ENCODE measurements at regions not wholly inside any gene's neighbourhood (a gene's known extent, or its start where the extent isn't known, plus 50 kb on each side); places are given as distances from the start of the nearest gene placed in this dataset.

GRCh38 chr5:17801595-17801994, 167.3 kb downstream of the TAF11L14 start:
- Histone ChIP-seq H2BK120ac (replicated peaks; ENCODE audit: low read depth, low read length) (no peak overlapping the region), H3K9ac (replicated peaks in 1 of 4; ENCODE audit: extremely low read depth in 1 of 4, low read depth in 3 of 4, low read length in 3 of 4) (no peak overlapping the region), H3K4me2 (ENCODE audit: insufficient read depth in 1 of 2, low read depth in 2 of 2, low read length in 2 of 2) (no peak overlapping the region; a peak in 1 of 4 replicates), H2BK20ac (ENCODE audit: low read length) (no peak overlapping the region), H3K56ac (replicated peaks; ENCODE audit: insufficient read length, low read depth, low read length) (no peak overlapping the region), H2AK5ac (ENCODE audit: low read depth, low read length) (no peak overlapping the region), H3K4ac (replicated peaks; ENCODE audit: insufficient read length, low read depth, low read length) (no peak overlapping the region), H3K27ac (ENCODE audit: low read depth, low read length) (no peak overlapping the region), H3K36me3 (ENCODE audit: control insufficient read depth in 2 of 4, insufficient read depth in 4 of 4, low read length in 3 of 4) (no peaks in the 10 kb centered on the region; a peak in 1 of 8 replicates), H2BK12ac (ENCODE audit: low read depth, low read length) (no peak overlapping the region), H3K23me2 (ENCODE audit: low read depth, low read length) (no peaks in the 10 kb centered on the region), H3K14ac (ENCODE audit: insufficient read length) (no peak overlapping the region), H2BK15ac (ENCODE audit: low read length) (no peak overlapping the region), H3K79me1 (ENCODE audit: low read depth, low read length) (no peaks in the 10 kb centered on the region), H3K27me3 (replicated peaks in 1 of 4; ENCODE audit: control insufficient read depth in 3 of 4, extremely low read depth in 1 of 4, insufficient read depth in 3 of 4, low read length in 3 of 4) (no peaks in the 10 kb centered on the region), H2AFZ (ENCODE audit: low read length) (no peak overlapping the region), H4K20me1 (replicated peaks in 1 of 2; ENCODE audit: control insufficient read depth in 1 of 2, insufficient read depth in 2 of 2, low read length in 2 of 2) (no peaks in the 10 kb centered on the region), H3K9me3 (ENCODE audit: insufficient read depth in 2 of 2, low read depth in 1 of 2, low read length in 1 of 2) (no peaks in the 10 kb centered on the region), H2BK5ac (ENCODE audit: low read depth, low read length) (no peak overlapping the region), H3K23ac (ENCODE audit: insufficient read length) (no peak overlapping the region), H3K79me2 (ENCODE audit: control insufficient read depth in 1 of 2, insufficient read depth in 2 of 2, low read length in 2 of 2) (no peaks in the 10 kb centered on the region), H4K91ac (replicated peaks; ENCODE audit: insufficient read length, low read length) (no peak overlapping the region), H4K5ac (ENCODE audit: insufficient read length, low read depth, low read length) (no peak overlapping the region), H3K4me1 (replicated peaks in 1 of 4; ENCODE audit: control insufficient read depth in 3 of 4, insufficient read depth in 4 of 4, low read length in 3 of 4) (peaks cover 0 to 6% (median 0%) of the 10 kb centered on the region in 4 experiments; a peak in 2 of 7 replicates), H4K8ac (ENCODE audit: extremely low read depth, insufficient read depth, low read length) (no peak overlapping the region), H3K4me3 (ENCODE audit: extremely low read depth in 1 of 4, insufficient read depth in 2 of 4, low read depth in 3 of 4, low read length in 4 of 4) (no peak overlapping the region), H3K18ac (ENCODE audit: extremely low read depth, low read length) (no peak overlapping the region)
- FAIRE-seq (no peak), DNase-seq (ENCODE audit: low read depth in 1 of 2, low spot score in 2 of 2) (no peak)
- TF ChIP-seq RBBP5 (IDR thresholded peaks at IDR 0.05; ENCODE audit: borderline replicate concordance, low read depth, low read length) (no peak), MAFK (IDR thresholded peaks at IDR 0.05; ENCODE audit: low read depth, low read length) (no peak)
- POLR2A ChIA-PET (ENCODE audit: partially characterized antibody): interaction anchor here (0.6 kb wide), 1 partner anchor 34 kb away, joined by 3 read pairs; no protein-coding TSS in a partner anchor
- CTCF ChIA-PET (ENCODE audit: partially characterized antibody): interaction anchor here (0.7 to 1.2 kb wide), 2 partner anchors 75 to 586 kb away, joined by 4 to 6 read pairs; no protein-coding TSS in a partner anchor
- 96% methylated on average over 2 of the region's 2 CpGs; no CpG with 5 or more reads in 1 of the 2 experiments for WGBS, 2 experiments (ENCODE audit: extremely low coverage in 1 of 2, insufficient coverage in 1 of 2, insufficient read length in 1 of 2, insufficient replicate concordance in 2 of 2, low coverage in 1 of 2, low lambda C conversion rate in 2 of 2, missing lambda C conversion rate in 1 of 2)

Data from H1 (cell line).